HEK293T (cell line): ENCODE measurements at regions not wholly inside any gene's neighbourhood (a gene's known extent, or its start where the extent isn't known, plus 50 kb on each side); places are given as distances from the start of the nearest gene placed in this dataset.
"Not testable (repeated sequence)": the region's sequence is repeated elsewhere in the genome, so short reads cannot be mapped to it uniquely, and the experiment has no call there.

Source experiments
- CTBP1 ChIP-seq: fragments of 450-650 bp; IDR thresholded peaks from 2 replicates; pipeline ENCODE4 v1.6.1; 2016; ENCODE audit warnings: borderline replicate concordance
- FOXM1 ChIP-seq: fragments of 450-650 bp; IDR thresholded peaks from 2 replicates; pipeline ENCODE4 v1.6.1; 2017; ENCODE audit warnings: mild to moderate bottlenecking, borderline replicate concordance
- HDGF ChIP-seq: fragments of 450-650 bp; IDR thresholded peaks from 2 replicates; pipeline ENCODE4 v1.6.1; 2017; ENCODE audit warnings: antibody characterized with exemption, borderline replicate concordance

GRCh38 chr16:87217802-87218201, 99.4 kb downstream of the C16orf95 start:
- TF ChIP-seq FOXM1, HDGF, CTBP1: not testable (repeated sequence)
